ENCODE measurements at regions not wholly inside any gene's neighbourhood (a gene's known extent, or its start where the extent isn't known, plus 50 kb on each side); places are given as distances from the start of the nearest gene placed in this dataset.

DNA sequence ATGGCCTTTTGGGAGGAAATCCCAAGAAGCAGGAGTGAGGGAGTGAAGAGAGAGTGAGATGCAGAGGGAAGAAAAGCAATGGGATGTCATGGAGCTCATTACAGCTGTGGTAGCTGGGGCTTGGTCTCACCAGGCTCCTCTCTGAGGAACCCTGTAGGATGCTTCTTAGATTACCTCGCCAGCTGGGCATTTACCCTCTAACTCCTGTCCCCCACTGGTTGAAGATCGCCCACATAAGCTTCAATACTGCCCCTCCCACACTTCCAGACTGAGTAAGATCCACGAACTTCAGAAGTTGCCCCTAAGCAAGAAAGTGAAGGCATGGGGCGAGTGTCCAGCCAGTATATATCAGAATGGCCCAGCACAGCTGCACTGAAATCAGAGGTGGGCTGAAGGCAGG is 58.1 kb upstream of the SLC35B4 start:
- TF ChIP-seq POLR2A (IDR thresholded peaks at IDR 0.05): no peak
- TF ChIP-seq, protein P1, sequence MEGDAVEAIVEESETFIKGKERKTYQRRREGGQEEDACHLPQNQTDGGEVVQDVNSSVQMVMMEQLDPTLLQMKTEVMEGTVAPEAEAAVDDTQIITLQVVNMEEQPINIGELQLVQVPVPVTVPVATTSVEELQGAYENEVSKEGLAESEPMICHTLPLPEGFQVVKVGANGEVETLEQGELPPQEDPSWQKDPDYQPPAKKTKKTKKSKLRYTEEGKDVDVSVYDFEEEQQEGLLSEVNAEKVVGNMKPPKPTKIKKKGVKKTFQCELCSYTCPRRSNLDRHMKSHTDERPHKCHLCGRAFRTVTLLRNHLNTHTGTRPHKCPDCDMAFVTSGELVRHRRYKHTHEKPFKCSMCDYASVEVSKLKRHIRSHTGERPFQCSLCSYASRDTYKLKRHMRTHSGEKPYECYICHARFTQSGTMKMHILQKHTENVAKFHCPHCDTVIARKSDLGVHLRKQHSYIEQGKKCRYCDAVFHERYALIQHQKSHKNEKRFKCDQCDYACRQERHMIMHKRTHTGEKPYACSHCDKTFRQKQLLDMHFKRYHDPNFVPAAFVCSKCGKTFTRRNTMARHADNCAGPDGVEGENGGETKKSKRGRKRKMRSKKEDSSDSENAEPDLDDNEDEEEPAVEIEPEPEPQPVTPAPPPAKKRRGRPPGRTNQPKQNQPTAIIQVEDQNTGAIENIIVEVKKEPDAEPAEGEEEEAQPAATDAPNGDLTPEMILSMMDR (IDR thresholded peaks at IDR 0.05): no peak
- TF ChIP-seq POLR2AphosphoS5 (IDR thresholded peaks at IDR 0.05): no peak
